SU-DHL-6 (cell line): ENCODE measurements at regions not wholly inside any gene's neighbourhood (a gene's known extent, or its start where the extent isn't known, plus 50 kb on each side); places are given as distances from the start of the nearest gene placed in this dataset.

Source experiments
- EZH2phosphoT487 ChIP-seq: fragments of 200-600 bp; sonication (generic), shearing (Covaris generic); conservative IDR thresholded peaks from 2 replicates; pipeline ENCODE4 v1.6.1; 2018; ENCODE audit warnings: mild to moderate bottlenecking, antibody characterized with exemption, low read length, moderate library complexity, mixed read lengths
- TF ChIP-seq, protein P1 (sequence below): fragments of 200-600 bp; sonication (generic); IDR thresholded peaks from one replicate; pipeline ENCODE4 v1.5.1; 2017; ENCODE audit warnings: antibody characterized with exemption, mild to moderate bottlenecking, low read length, moderate library complexity; ENCODE audit not compliant: insufficient read depth, poor library complexity, severe bottlenecking

DNA sequence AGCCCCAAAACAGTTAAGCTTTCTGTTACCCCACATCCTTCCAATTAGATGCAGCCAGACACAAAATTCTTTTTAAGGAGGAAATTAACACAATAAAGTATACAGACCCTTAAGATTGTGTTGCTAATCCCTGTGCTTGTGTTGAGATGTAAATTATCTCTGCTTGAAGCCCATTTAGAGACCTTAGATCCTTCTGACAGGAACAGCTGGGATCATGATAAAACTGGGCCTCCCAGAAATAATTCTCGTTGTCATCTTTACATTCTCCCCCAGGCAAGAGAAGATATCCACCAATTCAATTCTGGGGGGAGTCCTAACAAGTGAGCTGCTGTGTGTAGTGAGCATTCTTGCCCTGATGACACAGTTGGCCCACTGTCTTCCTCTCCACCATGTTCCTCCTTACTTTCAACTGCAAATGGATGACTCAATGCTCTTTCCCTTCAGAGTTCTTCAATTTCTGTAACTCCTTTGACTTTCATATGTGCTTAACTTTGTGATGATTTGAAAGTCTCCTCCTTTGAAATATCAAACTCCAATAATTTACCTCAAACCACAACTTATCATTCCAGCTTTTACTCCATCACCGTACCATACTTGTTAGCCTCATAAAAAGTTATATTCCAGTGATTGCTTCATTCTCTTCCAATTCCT lies 186.6 kb downstream of the RAP2B start:
- no peak for TF ChIP-seq EZH2phosphoT487
- TF ChIP-seq, protein P1, sequence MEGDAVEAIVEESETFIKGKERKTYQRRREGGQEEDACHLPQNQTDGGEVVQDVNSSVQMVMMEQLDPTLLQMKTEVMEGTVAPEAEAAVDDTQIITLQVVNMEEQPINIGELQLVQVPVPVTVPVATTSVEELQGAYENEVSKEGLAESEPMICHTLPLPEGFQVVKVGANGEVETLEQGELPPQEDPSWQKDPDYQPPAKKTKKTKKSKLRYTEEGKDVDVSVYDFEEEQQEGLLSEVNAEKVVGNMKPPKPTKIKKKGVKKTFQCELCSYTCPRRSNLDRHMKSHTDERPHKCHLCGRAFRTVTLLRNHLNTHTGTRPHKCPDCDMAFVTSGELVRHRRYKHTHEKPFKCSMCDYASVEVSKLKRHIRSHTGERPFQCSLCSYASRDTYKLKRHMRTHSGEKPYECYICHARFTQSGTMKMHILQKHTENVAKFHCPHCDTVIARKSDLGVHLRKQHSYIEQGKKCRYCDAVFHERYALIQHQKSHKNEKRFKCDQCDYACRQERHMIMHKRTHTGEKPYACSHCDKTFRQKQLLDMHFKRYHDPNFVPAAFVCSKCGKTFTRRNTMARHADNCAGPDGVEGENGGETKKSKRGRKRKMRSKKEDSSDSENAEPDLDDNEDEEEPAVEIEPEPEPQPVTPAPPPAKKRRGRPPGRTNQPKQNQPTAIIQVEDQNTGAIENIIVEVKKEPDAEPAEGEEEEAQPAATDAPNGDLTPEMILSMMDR, result no peak
